ENCODE measurements at regions not wholly inside any gene's neighbourhood (a gene's known extent, or its start where the extent isn't known, plus 50 kb on each side); places are given as distances from the start of the nearest gene placed in this dataset.
"Not testable (repeated sequence)": the region's sequence is repeated elsewhere in the genome, so short reads cannot be mapped to it uniquely, and the experiment has no call there.

GRCh38 chr12:34605955-34606748 is 583.9 kb downstream of the ALG10 start:
- Histone ChIP-seq H3K36me3 (no peaks in the 10 kb centered on the region), H3K27ac (no peak overlapping the region), H3K4me3 (no peak overlapping the region), H3K9me3 (peaks cover 0 to 42% (median 14%) of the 10 kb centered on the region in 4 donors), H3K4me1 (no peaks in the 10 kb centered on the region), H3K27me3 (no peaks in the 10 kb centered on the region)
- no peak for TF ChIP-seq POLR2A (IDR thresholded peaks at IDR 0.05)
- TF ChIP-seq CTCF (IDR thresholded peaks at IDR 0.05): no peak
- DNase-seq: peak in 1 of 3 donors; percentile 27

GRCh38 chr12:34606749-34607519 is 584.6 kb downstream of the ALG10 start:
- peak in 1 of 3 donors; percentile 26 for DNase-seq
- Histone ChIP-seq H3K4me1 (no peaks in the 10 kb centered on the region), H3K27ac (no peak overlapping the region), H3K36me3 (no peaks in the 10 kb centered on the region), H3K9me3 (peaks cover 0 to 42% (median 13%) of the 10 kb centered on the region in 4 donors), H3K27me3 (no peaks in the 10 kb centered on the region), H3K4me3 (no peak overlapping the region)
- TF ChIP-seq CTCF (IDR thresholded peaks at IDR 0.05): no peak
- no peak for TF ChIP-seq POLR2A (IDR thresholded peaks at IDR 0.05)

- H3K27me3 ChIP-seq: no peaks in the 10 kb centered on the region
- H3K4me1 ChIP-seq: no peaks in the 10 kb centered on the region
- H3K9me3 ChIP-seq: peaks cover 0 to 41% (median 13%) of the 10 kb centered on the region in 4 donors
- no peak overlapping the region for H3K27ac ChIP-seq
- no peak for DNase-seq
- no peaks in the 10 kb centered on the region for H3K36me3 ChIP-seq
- no peak for TF ChIP-seq POLR2A (IDR thresholded peaks at IDR 0.05)
- H3K4me3 ChIP-seq: no peak overlapping the region
Measured at GRCh38 chr12:34607520-34608195, 585.4 kb downstream of the ALG10 start.

GRCh38 chr12:34613988-34614387 is 591.7 kb downstream of the ALG10 start:
- H3K27ac ChIP-seq, H3K36me3 ChIP-seq, H3K4me1 ChIP-seq, H3K27me3 ChIP-seq, H3K4me3 ChIP-seq, DNase-seq: not testable (repeated sequence)
- H3K9me3 ChIP-seq: peaks cover 0 to 16% (median 0%) of the 10 kb centered on the region in 4 donors

GRCh38 chr12:34625116-34625515 is 602.8 kb downstream of the ALG10 start:
- Histone ChIP-seq H3K9me3 (no peaks in the 10 kb centered on the region), H3K4me1 (no peaks in the 10 kb centered on the region), H3K36me3 (no peaks in the 10 kb centered on the region), H3K27me3 (no peaks in the 10 kb centered on the region), H3K4me3 (no peak overlapping the region), H3K27ac (no peak overlapping the region)
- DNase-seq: no peak
- TF ChIP-seq CTCF (IDR thresholded peaks at IDR 0.05) (no peak), POLR2A (IDR thresholded peaks at IDR 0.05) (no peak)

GRCh38 chr12:34626363-34627157 is 604.3 kb downstream of the ALG10 start:
- H3K4me1 ChIP-seq: no peaks in the 10 kb centered on the region
- no peak for TF ChIP-seq CTCF (IDR thresholded peaks at IDR 0.05)
- TF ChIP-seq POLR2A (IDR thresholded peaks at IDR 0.05): no peak
- no peak overlapping the region for H3K27ac ChIP-seq
- no peak overlapping the region for H3K4me3 ChIP-seq
- H3K27me3 ChIP-seq: no peaks in the 10 kb centered on the region
- DNase-seq: no peak
- no peaks in the 10 kb centered on the region for H3K36me3 ChIP-seq
- H3K9me3 ChIP-seq: peaks cover 0 to 5% (median 0%) of the 10 kb centered on the region in 4 donors

All from Peyer's patch (tissue), 4 donors.